SK-N-SH (cell line): ENCODE measurements at regions not wholly inside any gene's neighbourhood (a gene's known extent, or its start where the extent isn't known, plus 50 kb on each side); places are given as distances from the start of the nearest gene placed in this dataset.

Source experiments
- CTCF ChIA-PET: fragments of 300-600, 350-600 bp; formaldehyde crosslinking; extraction: SDS; loops from one replicate; lab custom pipeline; 2021; lab: Yijun Ruan, JAX
- POLR2A ChIA-PET: fragments of 350-600 bp; sonication (Branson Sonifier 250); formaldehyde crosslinking; extraction: SDS; loops from one replicate; lab custom pipeline; 2020; ENCODE audit warnings: antibody characterized with exemption, inconsistent platforms; lab: Yijun Ruan, JAX
- DNase-seq: peaks from one replicate; pipeline ENCODE4 v3.0.0; 2012
- H2AFZ ChIP-seq: fragments of 200-600 bp; sonication (generic); 2 replicates; pipeline ENCODE4 v1.8.1; 2016; ENCODE audit warnings: antibody characterized with exemption, mild to moderate bottlenecking, low read depth
- H3F3A ChIP-seq: fragments of 200-600 bp; sonication (generic); replicated peaks from 2 replicates; pipeline ENCODE3; 2016; ENCODE audit warnings: antibody characterized with exemption, mild to moderate bottlenecking; ENCODE audit not compliant: insufficient read depth
- H3K27ac ChIP-seq, 2 experiments: fragments of 200-500 bp in 1 of 2; fragments of 200-600 bp in 1 of 2; sonication (Bioruptor generic) in 1 of 2; sonication (generic), shearing (Covaris generic) in 1 of 2; 2 replicates each; pipeline versions ENCODE4 v1.5.1 to v1.6.1; 2014 to 2016; ENCODE audit warnings: low read depth in 2 of 2, inconsistent platforms in 1 of 2, low read length in 1 of 2, mild to moderate bottlenecking in 1 of 2, mixed read lengths in 1 of 2
- H3K27me3 ChIP-seq: fragments of 200-600 bp; sonication (generic), shearing (Covaris generic); 2 replicates; pipeline ENCODE4 v1.6.1; 2016; ENCODE audit warnings: mixed run types; ENCODE audit not compliant: insufficient read depth
- H3K36me3 ChIP-seq, 2 experiments: fragments of 200-500 bp in 1 of 2; fragments of 200-600 bp in 1 of 2; sonication (Bioruptor generic) in 1 of 2; sonication (generic) in 1 of 2; replicated peaks in 1 of 2; 2 replicates each; pipeline versions ENCODE3 to v1.5.1; 2014 to 2016; ENCODE audit warnings: low read length in 1 of 2, mild to moderate bottlenecking in 1 of 2; ENCODE audit not compliant: insufficient read depth in 2 of 2, control insufficient read depth in 1 of 2
- H3K4me1 ChIP-seq, 2 experiments: fragments of 200-500 bp in 1 of 2; fragments of 200-600 bp in 1 of 2; sonication (Bioruptor generic) in 1 of 2; sonication (generic), shearing (Covaris generic) in 1 of 2; 2 replicates each; pipeline versions ENCODE4 v1.5.1 to v1.6.1; 2014 to 2016; ENCODE audit warnings: low read depth in 1 of 2, low read length in 1 of 2, mixed run types in 1 of 2; ENCODE audit not compliant: insufficient read depth in 2 of 2, control insufficient read depth in 1 of 2
- H3K4me2 ChIP-seq: fragments of 200-600 bp; sonication (generic), shearing (Covaris generic); 2 replicates; pipeline ENCODE4 v1.6.1; 2017; ENCODE audit warnings: mixed run types
- H3K4me3 ChIP-seq, 2 experiments: fragments of 200-500 bp in 1 of 2; fragments of 200-600 bp in 1 of 2; sonication (Bioruptor generic) in 1 of 2; sonication (generic), shearing (Covaris generic) in 1 of 2; 2 replicates each; pipeline versions ENCODE4 v1.5.1 to v1.8.1; 2014 to 2016; ENCODE audit warnings: low read depth in 2 of 2, inconsistent platforms in 1 of 2, low read length in 1 of 2, mild to moderate bottlenecking in 1 of 2, mixed read lengths in 1 of 2, moderate library complexity in 1 of 2
- H3K79me2 ChIP-seq: fragments of 200-600 bp; sonication (generic); 2 replicates; pipeline ENCODE4 v1.8.1; 2017; ENCODE audit warnings: mild to moderate bottlenecking; ENCODE audit not compliant: insufficient read depth
- H3K9ac ChIP-seq: fragments of 200-600 bp; sonication (generic); 2 replicates; pipeline ENCODE4 v1.6.1; 2017; ENCODE audit warnings: mixed run types
- H3K9me2 ChIP-seq: fragments of 200-600 bp; sonication (generic); 2 replicates; pipeline ENCODE4 v1.6.1; 2017; ENCODE audit warnings: mixed run types
- H3K9me3 ChIP-seq: fragments of 200-600 bp; sonication (generic); 2 replicates; pipeline ENCODE4 v1.6.1; 2017; ENCODE audit warnings: mixed run types, mild to moderate bottlenecking, moderate library complexity
- H4K20me1 ChIP-seq: fragments of 200-600 bp; sonication (generic); 2 replicates; pipeline ENCODE4 v1.6.1; 2017; ENCODE audit warnings: mild to moderate bottlenecking, mixed run types; ENCODE audit not compliant: insufficient read depth
- EP300 ChIP-seq, 2 experiments: IDR thresholded peaks; 2 replicates each; pipeline versions ENCODE4 v1.4.0 to v1.6.1; 2012; ENCODE audit warnings: borderline replicate concordance in 1 of 2, low read depth in 1 of 2, low read length in 1 of 2
- FOSL2 ChIP-seq: IDR thresholded peaks from 2 replicates; pipeline ENCODE4 v1.4.0; 2012; ENCODE audit warnings: low read depth, mild to moderate bottlenecking, moderate library complexity, borderline replicate concordance
- GATA2 ChIP-seq: sonication (generic); formaldehyde crosslinking; IDR thresholded peaks from 2 replicates; pipeline ENCODE4 v1.5.0; 2020; ENCODE audit warnings: mild to moderate bottlenecking, missing genetic modification reagents
- MEF2A ChIP-seq: IDR thresholded peaks from 2 replicates; pipeline ENCODE4 v1.4.0; 2012; ENCODE audit warnings: low read depth, borderline replicate concordance
- MXI1 ChIP-seq: IDR thresholded peaks from 2 replicates; pipeline ENCODE4 v1.6.1; 2012; ENCODE audit warnings: mild to moderate bottlenecking, low read depth, low read length, improper control_type of control experiment
- NFIC ChIP-seq: IDR thresholded peaks from 2 replicates; pipeline ENCODE4 v1.4.0; 2012; ENCODE audit warnings: borderline replicate concordance
- NRF1 ChIP-seq: IDR thresholded peaks from 2 replicates; pipeline ENCODE4 v1.6.1; 2012; ENCODE audit warnings: low read depth, mild to moderate bottlenecking, low read length
- RFX5 ChIP-seq: IDR thresholded peaks from 2 replicates; pipeline ENCODE4 v1.6.1; 2012; ENCODE audit warnings: mild to moderate bottlenecking, improper control_type of control experiment, low read length
- TEAD4 ChIP-seq: IDR thresholded peaks from 2 replicates; pipeline ENCODE4 v1.4.0; 2012; ENCODE audit warnings: mild to moderate bottlenecking, borderline replicate concordance; ENCODE audit not compliant: insufficient read depth
- WGBS: methylation state at CpG from one replicate; pipeline ENCODE4 v1.1.6; 2017; ENCODE audit warnings: low lambda C conversion rate; 5-methylcytosine and 5-hydroxymethylcytosine counted together

DNA sequence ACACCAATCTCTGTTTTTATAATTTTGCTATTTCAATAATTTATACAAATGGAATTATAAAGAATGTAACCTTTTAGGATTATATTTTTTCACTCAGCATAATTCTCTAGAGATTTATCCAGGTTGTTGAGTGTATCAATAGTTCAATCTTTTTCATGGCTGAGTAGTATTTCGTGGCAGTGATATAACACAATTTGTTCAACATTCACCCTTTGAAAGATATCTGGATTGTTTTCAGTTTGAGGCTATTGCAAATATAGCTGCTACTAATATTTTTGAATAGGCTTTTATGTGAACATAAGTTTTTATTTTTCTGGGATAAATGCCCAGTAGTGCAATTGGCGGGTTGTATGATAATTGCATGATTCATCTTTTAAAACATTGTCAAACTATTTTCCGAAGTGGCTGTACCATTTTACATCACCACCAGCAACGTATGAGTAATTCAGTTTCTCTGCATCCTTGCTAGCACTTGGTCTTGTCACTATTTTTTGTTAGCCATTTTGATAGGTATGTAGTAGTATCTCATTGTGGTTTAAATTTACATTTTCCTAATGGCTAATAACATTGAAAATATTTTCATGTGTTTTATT is 55.6 kb upstream of the ABCD3 start:
- Histone ChIP-seq H3K9me2 (no peaks in the 10 kb centered on the region), H3K79me2 (no peaks in the 10 kb centered on the region), H3K36me3 (no peaks in the 10 kb centered on the region), H4K20me1 (no peaks in the 10 kb centered on the region), H3K4me2 (no peak overlapping the region), H2AFZ (no peak overlapping the region), H3F3A (peaks cover 8% of the 10 kb centered on the region), H3K4me1 (peaks cover 0 to 3% of the 10 kb centered on the region in 2 experiments; a peak in 2 of 4 replicates), H3K27me3 (no peaks in the 10 kb centered on the region; the same call in 1 of the 2 replicates), H3K4me3 (no peak overlapping the region), H3K9me3 (no peaks in the 10 kb centered on the region), H3K27ac (no peak overlapping the region), H3K9ac (no peak overlapping the region)
- DNase-seq, result no peak
- CTCF ChIA-PET, result no interaction called here
- WGBS, result 32% methylated on average over 4 of the region's 4 CpGs
- TF ChIP-seq EP300 (IDR thresholded peaks at IDR 0.05; ENCODE audit: borderline replicate concordance in 1 of 2, low read depth in 1 of 2, low read length in 1 of 2) (no peak), MEF2A (no peak), NRF1 (no peak), TEAD4 (no peak), RFX5 (no peak), NFIC (no peak), FOSL2 (no peak)
- POLR2A ChIA-PET, result no interaction called here

DNA sequence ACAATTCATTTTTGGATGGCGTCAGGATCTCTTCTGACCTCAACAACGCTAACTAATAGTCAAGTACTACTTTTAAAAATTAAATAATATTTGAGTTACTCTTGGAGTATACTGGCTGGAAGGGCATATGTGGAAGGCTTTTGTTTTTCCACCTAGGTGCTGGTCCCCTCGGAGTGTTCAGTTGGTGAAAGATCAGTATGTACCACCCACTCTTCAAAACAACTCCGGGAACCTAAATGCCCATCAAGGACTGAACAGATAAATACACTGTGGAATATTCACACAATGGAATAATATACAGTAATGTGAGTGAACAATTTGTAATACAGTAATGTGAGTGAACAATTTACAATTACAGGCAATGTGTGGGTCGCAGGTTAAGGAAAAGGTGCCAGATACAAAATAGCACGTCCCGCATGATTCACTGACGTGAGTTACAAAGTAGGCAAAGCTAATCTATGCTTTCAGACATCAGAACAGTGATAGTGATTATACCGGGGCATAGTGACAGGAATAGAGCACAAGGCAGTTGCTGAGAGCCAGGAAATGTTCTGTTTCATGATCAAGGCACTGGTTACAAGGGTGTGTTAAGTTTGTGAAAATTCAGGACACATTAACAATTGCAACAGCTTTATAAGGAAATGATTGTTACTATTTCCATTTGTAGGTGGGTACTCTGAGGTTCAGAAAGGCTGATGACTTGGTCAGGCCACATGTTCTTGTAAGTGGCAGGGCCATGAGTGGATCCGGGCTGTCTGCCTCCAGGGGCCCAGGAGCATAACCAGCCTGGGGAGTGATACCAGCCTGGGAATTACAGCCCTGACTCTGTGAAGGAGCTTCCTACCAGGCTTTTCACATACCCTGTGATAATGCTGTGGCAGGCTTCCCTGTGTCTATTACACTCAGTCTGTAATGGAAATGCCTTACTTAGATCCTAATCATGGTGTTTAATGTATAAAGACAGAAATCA is 59.3 kb upstream of the ABCD3 start:
- H3F3A ChIP-seq, result peaks cover 8% of the 10 kb centered on the region
- no peaks in the 10 kb centered on the region for H4K20me1 ChIP-seq
- H3K4me3 ChIP-seq, result no peak overlapping the region
- H3K36me3 ChIP-seq, result no peaks in the 10 kb centered on the region
- ChIA-PET CTCF (interaction anchor here (0.7 to 2.2 kb wide), 5 partner anchors 16 to 757 kb away, joined by 3 to 5 read pairs (median 3); no protein-coding TSS in a partner anchor), POLR2A (no interaction called here)
- no peak overlapping the region for H3K4me2 ChIP-seq
- no peaks in the 10 kb centered on the region for H3K79me2 ChIP-seq
- no peak overlapping the region for H3K9ac ChIP-seq
- no peaks in the 10 kb centered on the region for H3K9me3 ChIP-seq
- H3K27me3 ChIP-seq, result no peaks in the 10 kb centered on the region; the same call in 1 of the 2 replicates
- H3K9me2 ChIP-seq, result no peaks in the 10 kb centered on the region
- H3K4me1 ChIP-seq, result peaks cover 0 to 3% of the 10 kb centered on the region in 2 experiments; a peak in 2 of 4 replicates
- H2AFZ ChIP-seq, result no peak overlapping the region
- WGBS, result 72% methylated on average over 10 of the region's 10 CpGs
- no peak overlapping the region; a peak in 1 of 4 replicates for H3K27ac ChIP-seq
- TF ChIP-seq GATA2 (CRISPR knock-in tag) (peak; percentile 22; the same call in 1 of the 2 replicates), MXI1 (no peak), EP300 (IDR thresholded peaks at IDR 0.05; ENCODE audit: borderline replicate concordance in 1 of 2, low read depth in 1 of 2, low read length in 1 of 2) (0 out of 4 replicates have a peak, but pooled peaks of 1 of the 2 experiments have one; percentile 6)
- peak; percentile 15 for DNase-seq
